ENCODE measurements at regions not wholly inside any gene's neighbourhood (a gene's known extent, or its start where the extent isn't known, plus 50 kb on each side); places are given as distances from the start of the nearest gene placed in this dataset.

- no peaks in the 10 kb centered on the region for H3K9me3 ChIP-seq (ENCODE audit: low read length)
- H3K27me3 ChIP-seq (ENCODE audit: insufficient read depth, low read depth, low read length) = no peaks in the 10 kb centered on the region
- H3K36me3 ChIP-seq (ENCODE audit: insufficient read depth, low read length) = no peaks in the 10 kb centered on the region
- H3K4me3 ChIP-seq (ENCODE audit: low read length) = no peak overlapping the region
- no peaks in the 10 kb centered on the region for H3F3A ChIP-seq (ENCODE audit: insufficient read depth, low read length, poor library complexity, severe bottlenecking)
- H3K9ac ChIP-seq (ENCODE audit: low read length) = no peak overlapping the region
- no peak overlapping the region for H3K4me2 ChIP-seq (ENCODE audit: low read length)
- no peaks in the 10 kb centered on the region for H3K79me2 ChIP-seq (replicated peaks; ENCODE audit: insufficient read depth, low read length)
- no peak overlapping the region for H3K27ac ChIP-seq (ENCODE audit: low read length)
- H2AFZ ChIP-seq (ENCODE audit: low read depth, low read length) = no peak overlapping the region
- no peaks in the 10 kb centered on the region for H3K9me2 ChIP-seq (ENCODE audit: insufficient read depth, low read length)
- TF ChIP-seq, protein P1, sequence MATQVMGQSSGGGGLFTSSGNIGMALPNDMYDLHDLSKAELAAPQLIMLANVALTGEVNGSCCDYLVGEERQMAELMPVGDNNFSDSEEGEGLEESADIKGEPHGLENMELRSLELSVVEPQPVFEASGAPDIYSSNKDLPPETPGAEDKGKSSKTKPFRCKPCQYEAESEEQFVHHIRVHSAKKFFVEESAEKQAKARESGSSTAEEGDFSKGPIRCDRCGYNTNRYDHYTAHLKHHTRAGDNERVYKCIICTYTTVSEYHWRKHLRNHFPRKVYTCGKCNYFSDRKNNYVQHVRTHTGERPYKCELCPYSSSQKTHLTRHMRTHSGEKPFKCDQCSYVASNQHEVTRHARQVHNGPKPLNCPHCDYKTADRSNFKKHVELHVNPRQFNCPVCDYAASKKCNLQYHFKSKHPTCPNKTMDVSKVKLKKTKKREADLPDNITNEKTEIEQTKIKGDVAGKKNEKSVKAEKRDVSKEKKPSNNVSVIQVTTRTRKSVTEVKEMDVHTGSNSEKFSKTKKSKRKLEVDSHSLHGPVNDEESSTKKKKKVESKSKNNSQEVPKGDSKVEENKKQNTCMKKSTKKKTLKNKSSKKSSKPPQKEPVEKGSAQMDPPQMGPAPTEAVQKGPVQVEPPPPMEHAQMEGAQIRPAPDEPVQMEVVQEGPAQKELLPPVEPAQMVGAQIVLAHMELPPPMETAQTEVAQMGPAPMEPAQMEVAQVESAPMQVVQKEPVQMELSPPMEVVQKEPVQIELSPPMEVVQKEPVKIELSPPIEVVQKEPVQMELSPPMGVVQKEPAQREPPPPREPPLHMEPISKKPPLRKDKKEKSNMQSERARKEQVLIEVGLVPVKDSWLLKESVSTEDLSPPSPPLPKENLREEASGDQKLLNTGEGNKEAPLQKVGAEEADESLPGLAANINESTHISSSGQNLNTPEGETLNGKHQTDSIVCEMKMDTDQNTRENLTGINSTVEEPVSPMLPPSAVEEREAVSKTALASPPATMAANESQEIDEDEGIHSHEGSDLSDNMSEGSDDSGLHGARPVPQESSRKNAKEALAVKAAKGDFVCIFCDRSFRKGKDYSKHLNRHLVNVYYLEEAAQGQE (IDR thresholded peaks at IDR 0.05; ENCODE audit: borderline replicate concordance) = no peak
- TF ChIP-seq EZH2 (IDR thresholded peaks at IDR 0.05; ENCODE audit: borderline replicate concordance, insufficient read depth, low read length, poor library complexity, severe bottlenecking) = no peak
- TF ChIP-seq, protein P2, sequence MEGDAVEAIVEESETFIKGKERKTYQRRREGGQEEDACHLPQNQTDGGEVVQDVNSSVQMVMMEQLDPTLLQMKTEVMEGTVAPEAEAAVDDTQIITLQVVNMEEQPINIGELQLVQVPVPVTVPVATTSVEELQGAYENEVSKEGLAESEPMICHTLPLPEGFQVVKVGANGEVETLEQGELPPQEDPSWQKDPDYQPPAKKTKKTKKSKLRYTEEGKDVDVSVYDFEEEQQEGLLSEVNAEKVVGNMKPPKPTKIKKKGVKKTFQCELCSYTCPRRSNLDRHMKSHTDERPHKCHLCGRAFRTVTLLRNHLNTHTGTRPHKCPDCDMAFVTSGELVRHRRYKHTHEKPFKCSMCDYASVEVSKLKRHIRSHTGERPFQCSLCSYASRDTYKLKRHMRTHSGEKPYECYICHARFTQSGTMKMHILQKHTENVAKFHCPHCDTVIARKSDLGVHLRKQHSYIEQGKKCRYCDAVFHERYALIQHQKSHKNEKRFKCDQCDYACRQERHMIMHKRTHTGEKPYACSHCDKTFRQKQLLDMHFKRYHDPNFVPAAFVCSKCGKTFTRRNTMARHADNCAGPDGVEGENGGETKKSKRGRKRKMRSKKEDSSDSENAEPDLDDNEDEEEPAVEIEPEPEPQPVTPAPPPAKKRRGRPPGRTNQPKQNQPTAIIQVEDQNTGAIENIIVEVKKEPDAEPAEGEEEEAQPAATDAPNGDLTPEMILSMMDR (IDR thresholded peaks at IDR 0.05; ENCODE audit: poor library complexity, severe bottlenecking) = no peak
- TF ChIP-seq SMC3 (conservative IDR thresholded peaks at IDR 0.05; ENCODE audit: poor library complexity) = no peak
- no peak for TF ChIP-seq EP300 (conservative IDR thresholded peaks at IDR 0.05; ENCODE audit: poor library complexity, severe bottlenecking)
- TF ChIP-seq POLR2AphosphoS5 (IDR thresholded peaks at IDR 0.05) = no peak
- H4K20me1 ChIP-seq (ENCODE audit: insufficient read depth) = no peaks in the 10 kb centered on the region
Observed at GRCh38 chr2:236973343-236973980, 112.2 kb upstream of the COPS8 start.

- Histone ChIP-seq H4K20me1 (ENCODE audit: insufficient read depth) (no peaks in the 10 kb centered on the region), H2AFZ (ENCODE audit: low read depth, low read length) (no peak overlapping the region), H3K79me2 (replicated peaks; ENCODE audit: insufficient read depth, low read length) (no peaks in the 10 kb centered on the region), H3K9ac (ENCODE audit: low read length) (no peak overlapping the region), H3K4me3 (ENCODE audit: low read length) (no peak overlapping the region), H3K36me3 (ENCODE audit: insufficient read depth, low read length) (no peaks in the 10 kb centered on the region), H3K27ac (ENCODE audit: low read length) (no peak overlapping the region), H3K9me3 (ENCODE audit: low read length) (no peaks in the 10 kb centered on the region), H3F3A (ENCODE audit: insufficient read depth, low read length, poor library complexity, severe bottlenecking) (no peaks in the 10 kb centered on the region), H3K4me2 (ENCODE audit: low read length) (no peak overlapping the region), H3K9me2 (ENCODE audit: insufficient read depth, low read length) (no peaks in the 10 kb centered on the region), H3K27me3 (ENCODE audit: insufficient read depth, low read depth, low read length) (no peaks in the 10 kb centered on the region)
- TF ChIP-seq RAD21 (conservative IDR thresholded peaks at IDR 0.05) (no peak), EP300 (conservative IDR thresholded peaks at IDR 0.05; ENCODE audit: poor library complexity, severe bottlenecking) (no peak), MXI1 (conservative IDR thresholded peaks at IDR 0.05; ENCODE audit: poor library complexity, severe bottlenecking) (no peak), SMC3 (conservative IDR thresholded peaks at IDR 0.05; ENCODE audit: poor library complexity) (no peak), TAF1 (IDR thresholded peaks at IDR 0.05; ENCODE audit: low read depth) (no peak), EZH2 (IDR thresholded peaks at IDR 0.05; ENCODE audit: borderline replicate concordance, insufficient read depth, low read length, poor library complexity, severe bottlenecking) (no peak), POLR2AphosphoS5 (IDR thresholded peaks at IDR 0.05) (no peak)
- TF ChIP-seq, protein P2 (IDR thresholded peaks at IDR 0.05; ENCODE audit: poor library complexity, severe bottlenecking) = no peak
- TF ChIP-seq, protein P1 (IDR thresholded peaks at IDR 0.05; ENCODE audit: borderline replicate concordance) = no peak
Observed at GRCh38 chr2:236974148-236974547, 111.5 kb upstream of the COPS8 start.

Measured in neural cell (in vitro differentiated cells).